ENCODE measurements at regions not wholly inside any gene's neighbourhood (a gene's known extent, or its start where the extent isn't known, plus 50 kb on each side); places are given as distances from the start of the nearest gene placed in this dataset.

DNA sequence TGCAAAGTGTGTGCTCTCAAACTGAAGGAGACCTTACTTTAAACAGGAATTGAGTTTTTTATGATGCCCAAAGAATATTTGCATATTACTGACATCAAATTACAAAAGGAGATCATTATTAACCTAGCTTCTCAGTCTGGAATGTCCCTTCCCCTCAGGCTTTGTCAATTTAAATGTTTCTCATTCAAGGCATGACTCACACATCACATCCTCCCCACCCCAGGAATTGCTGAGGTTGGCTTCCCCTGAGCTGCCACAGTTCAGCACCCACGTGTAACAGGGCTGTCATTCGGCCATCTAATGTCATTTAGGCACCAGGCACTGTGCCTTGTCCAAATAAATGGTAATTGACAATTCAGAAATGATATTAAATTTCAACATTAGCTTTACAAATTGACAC, 305.9 kb upstream of the MGMT start:
- H3K9me2 ChIP-seq (ENCODE audit: low read depth, low read length): no peaks in the 10 kb centered on the region
- H3K36me3 ChIP-seq (ENCODE audit: insufficient read depth, low read length): no peaks in the 10 kb centered on the region
- H3K4me3 ChIP-seq (ENCODE audit: low read depth, low read length, poor library complexity, severe bottlenecking): no peak overlapping the region
- H3K27me3 ChIP-seq (ENCODE audit: insufficient read depth, low read length): no peaks in the 10 kb centered on the region
- no peak overlapping the region for H3K9ac ChIP-seq (ENCODE audit: low read length)
- H4K20me1 ChIP-seq (ENCODE audit: insufficient read depth, low read length): no peaks in the 10 kb centered on the region
- no peaks in the 10 kb centered on the region for H3K9me3 ChIP-seq (ENCODE audit: low read length)
- H2AFZ ChIP-seq (ENCODE audit: low read length): no peak overlapping the region
- no peaks in the 10 kb centered on the region for H3K4me1 ChIP-seq (ENCODE audit: insufficient read depth, low read length, severe bottlenecking)
- no peak overlapping the region for H3K4me2 ChIP-seq (ENCODE audit: low read length)
- no peak overlapping the region for H3K27ac ChIP-seq (ENCODE audit: low read depth, low read length, poor library complexity, severe bottlenecking)
- H3F3A ChIP-seq (ENCODE audit: insufficient read depth, low read length): no peaks in the 10 kb centered on the region
- TF ChIP-seq, protein P1, sequence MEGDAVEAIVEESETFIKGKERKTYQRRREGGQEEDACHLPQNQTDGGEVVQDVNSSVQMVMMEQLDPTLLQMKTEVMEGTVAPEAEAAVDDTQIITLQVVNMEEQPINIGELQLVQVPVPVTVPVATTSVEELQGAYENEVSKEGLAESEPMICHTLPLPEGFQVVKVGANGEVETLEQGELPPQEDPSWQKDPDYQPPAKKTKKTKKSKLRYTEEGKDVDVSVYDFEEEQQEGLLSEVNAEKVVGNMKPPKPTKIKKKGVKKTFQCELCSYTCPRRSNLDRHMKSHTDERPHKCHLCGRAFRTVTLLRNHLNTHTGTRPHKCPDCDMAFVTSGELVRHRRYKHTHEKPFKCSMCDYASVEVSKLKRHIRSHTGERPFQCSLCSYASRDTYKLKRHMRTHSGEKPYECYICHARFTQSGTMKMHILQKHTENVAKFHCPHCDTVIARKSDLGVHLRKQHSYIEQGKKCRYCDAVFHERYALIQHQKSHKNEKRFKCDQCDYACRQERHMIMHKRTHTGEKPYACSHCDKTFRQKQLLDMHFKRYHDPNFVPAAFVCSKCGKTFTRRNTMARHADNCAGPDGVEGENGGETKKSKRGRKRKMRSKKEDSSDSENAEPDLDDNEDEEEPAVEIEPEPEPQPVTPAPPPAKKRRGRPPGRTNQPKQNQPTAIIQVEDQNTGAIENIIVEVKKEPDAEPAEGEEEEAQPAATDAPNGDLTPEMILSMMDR (IDR thresholded peaks at IDR 0.05; ENCODE audit: low read length): no peak
- TF ChIP-seq EZH2 (IDR thresholded peaks at IDR 0.05; ENCODE audit: borderline replicate concordance, low read length): no peak
- H3K79me2 ChIP-seq (ENCODE audit: insufficient read depth, low read length): no peaks in the 10 kb centered on the region

DNA sequence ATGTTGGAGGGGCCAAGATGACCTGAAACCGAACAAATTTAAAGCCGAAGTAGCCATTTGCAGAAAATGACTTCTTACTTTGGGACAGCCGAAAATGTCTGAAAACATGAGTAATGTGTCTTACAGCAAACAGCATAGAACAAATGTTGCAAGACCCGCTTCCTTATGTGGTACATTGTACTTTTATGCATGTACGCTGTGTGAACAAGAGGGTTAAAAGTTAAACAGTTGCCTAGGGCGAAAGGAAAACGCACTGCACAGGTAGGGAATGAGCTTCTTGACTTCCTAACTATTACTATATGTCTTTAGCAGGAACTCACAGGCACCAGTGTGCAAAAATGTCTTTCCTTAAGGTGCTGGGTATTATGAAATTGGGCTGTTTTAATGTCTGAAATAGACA, 303.5 kb upstream of the MGMT start:
- Histone ChIP-seq H3K9me3 (ENCODE audit: low read length) (no peaks in the 10 kb centered on the region), H3K27ac (ENCODE audit: low read depth, low read length, poor library complexity, severe bottlenecking) (no peak overlapping the region), H2AFZ (ENCODE audit: low read length) (no peak overlapping the region), H3K9ac (ENCODE audit: low read length) (no peak overlapping the region), H3F3A (ENCODE audit: insufficient read depth, low read length) (no peaks in the 10 kb centered on the region), H4K20me1 (ENCODE audit: insufficient read depth, low read length) (no peaks in the 10 kb centered on the region), H3K4me2 (ENCODE audit: low read length) (no peak overlapping the region), H3K79me2 (ENCODE audit: insufficient read depth, low read length) (no peaks in the 10 kb centered on the region), H3K36me3 (ENCODE audit: insufficient read depth, low read length) (no peaks in the 10 kb centered on the region), H3K27me3 (ENCODE audit: insufficient read depth, low read length) (no peaks in the 10 kb centered on the region), H3K4me1 (ENCODE audit: insufficient read depth, low read length, severe bottlenecking) (no peaks in the 10 kb centered on the region), H3K4me3 (ENCODE audit: low read depth, low read length, poor library complexity, severe bottlenecking) (no peak overlapping the region), H3K9me2 (ENCODE audit: low read depth, low read length) (no peaks in the 10 kb centered on the region)
- no peak for TF ChIP-seq EZH2 (IDR thresholded peaks at IDR 0.05; ENCODE audit: borderline replicate concordance, low read length)
- TF ChIP-seq, protein P1 (IDR thresholded peaks at IDR 0.05; ENCODE audit: low read length): no peak

DNA sequence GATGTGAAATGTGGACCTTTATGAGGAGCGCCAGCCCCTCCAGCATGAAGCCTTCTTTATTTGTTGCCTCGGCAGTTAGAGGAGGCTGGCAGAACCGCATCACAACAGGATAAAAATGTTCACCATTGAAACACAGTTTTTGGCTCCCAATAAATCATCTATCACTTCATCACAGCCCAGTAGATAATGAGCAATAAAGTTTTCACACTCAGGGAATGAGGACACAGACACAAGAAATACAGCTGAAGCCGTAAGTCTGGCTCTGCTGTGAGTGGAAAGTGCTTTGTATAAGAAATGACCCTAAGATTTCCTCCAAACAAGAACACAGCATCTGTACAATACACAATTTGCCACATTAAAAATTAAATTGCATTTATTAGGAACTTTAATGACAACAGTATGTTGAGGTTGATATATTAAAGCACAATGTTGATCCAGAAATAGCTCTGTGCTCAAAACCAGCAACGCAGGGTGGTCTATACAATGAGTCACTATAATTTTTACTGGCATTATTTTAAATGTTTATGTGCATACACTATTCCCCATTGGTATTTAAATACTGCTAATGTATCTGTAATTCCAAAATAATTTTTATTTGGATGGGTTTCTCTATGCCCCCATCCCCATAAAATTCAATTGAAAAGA, 301.8 kb upstream of the MGMT start:
- H3K9me2 ChIP-seq (ENCODE audit: low read depth, low read length): no peaks in the 10 kb centered on the region
- no peaks in the 10 kb centered on the region for H4K20me1 ChIP-seq (ENCODE audit: insufficient read depth, low read length)
- TF ChIP-seq EZH2 (IDR thresholded peaks at IDR 0.05; ENCODE audit: borderline replicate concordance, low read length): no peak
- TF ChIP-seq, protein P1 (IDR thresholded peaks at IDR 0.05; ENCODE audit: low read length): no peak
- no peak overlapping the region for H3K4me3 ChIP-seq (ENCODE audit: low read depth, low read length, poor library complexity, severe bottlenecking)
- no peak overlapping the region for H2AFZ ChIP-seq (ENCODE audit: low read length)
- no peak overlapping the region for H3K27ac ChIP-seq (ENCODE audit: low read depth, low read length, poor library complexity, severe bottlenecking)
- H3K9me3 ChIP-seq (ENCODE audit: low read length): no peaks in the 10 kb centered on the region
- H3K79me2 ChIP-seq (ENCODE audit: insufficient read depth, low read length): no peaks in the 10 kb centered on the region
- H3K9ac ChIP-seq (ENCODE audit: low read length): no peak overlapping the region
- no peaks in the 10 kb centered on the region for H3K4me1 ChIP-seq (ENCODE audit: insufficient read depth, low read length, severe bottlenecking)
- no peak overlapping the region for H3K4me2 ChIP-seq (ENCODE audit: low read length)
- H3K36me3 ChIP-seq (ENCODE audit: insufficient read depth, low read length): no peaks in the 10 kb centered on the region
- H3F3A ChIP-seq (ENCODE audit: insufficient read depth, low read length): no peaks in the 10 kb centered on the region
- no peaks in the 10 kb centered on the region for H3K27me3 ChIP-seq (ENCODE audit: insufficient read depth, low read length)
